Activated CD8-positive, alpha-beta T cell treated with anti-CD3 and anti-CD28 coated beads for 36 hours (primary cell): ENCODE measurements at regions not wholly inside any gene's neighbourhood (a gene's known extent, or its start where the extent isn't known, plus 50 kb on each side); places are given as distances from the start of the nearest gene placed in this dataset.

Experiments
- ATAC-seq: fragments of 200-7000 bp; cut with Tn5 transposase; one replicate; pipeline ENCODE4 v1.10.0; 2021; ENCODE audit warnings: mild to moderate bottlenecking, moderate library complexity
- CTCF ChIA-PET: fragments of 350-600 bp; sonication (Branson Sonifier 250); formaldehyde crosslinking; loops from one replicate; lab custom pipeline; 2021; ENCODE audit warnings: antibody characterized with exemption; lab: Charles Lee
- POLR2A ChIA-PET: fragments of 350-600 bp; sonication (Branson Sonifier 250); formaldehyde crosslinking; loops from one replicate; lab custom pipeline; 2021; ENCODE audit warnings: antibody characterized with exemption; lab: Charles Lee
- DNase-seq: peaks from one replicate; pipeline ENCODE4 v3.0.0-alpha.2; 2020
- H3K27ac Mint-ChIP-seq: one replicate; pipeline ENCODE4 v1.8.0; 2021; ENCODE audit warnings: mild to moderate bottlenecking, mixed read lengths
- H3K27me3 Mint-ChIP-seq: one replicate; pipeline ENCODE4 v1.8.0; 2021; ENCODE audit warnings: mixed read lengths
- H3K36me3 Mint-ChIP-seq: one replicate; pipeline ENCODE4 v1.8.0; 2021; ENCODE audit warnings: low read depth, mixed read lengths
- H3K4me1 Mint-ChIP-seq: one replicate; pipeline ENCODE4 v1.8.0; 2021; ENCODE audit warnings: low read depth, mixed read lengths
- H3K4me3 Mint-ChIP-seq: one replicate; pipeline ENCODE4 v1.8.0; 2021; ENCODE audit warnings: mild to moderate bottlenecking, moderate library complexity, mixed read lengths
- H3K9me3 Mint-ChIP-seq: one replicate; pipeline ENCODE4 v1.8.0; 2021; ENCODE audit warnings: mixed read lengths
- CTCF ChIP-seq: fragments of 200-600 bp; IDR thresholded peaks from one replicate; pipeline ENCODE4 v1.8.0; 2022; ENCODE audit warnings: antibody characterized with exemption, mild to moderate bottlenecking
- intact Hi-C: fragments of 100-400 bp; cut with micrococcal nuclease; formaldehyde crosslinking; loops from one replicate; pipeline ENCODE4 v1.10.0; 2022

- Mint-ChIP-seq H3K36me3 (peaks cover 14% of the 10 kb centered on the region), H3K27ac (peak overlapping the region; percentile 87), H3K4me3 (no peak overlapping the region), H3K27me3 (no peaks in the 10 kb centered on the region), H3K4me1 (peaks cover 79% of the 10 kb centered on the region), H3K9me3 (no peaks in the 10 kb centered on the region)
- ATAC-seq (no peak), DNase-seq (no peak)
- no peak for TF ChIP-seq CTCF
- ChIA-PET CTCF (interaction anchor here (1.1 to 1.3 kb wide), 2 partner anchors 16 to 24 kb away, joined by 3 read pairs; no protein-coding TSS in a partner anchor), POLR2A (no interaction called here)
- intact Hi-C loops = loop anchor here (5.0 to 10.0 kb wide), 2 partner anchors 92 to 280 kb away; no protein-coding TSS in a partner anchor
Observed at GRCh38 chr2:144235050-144235449, 284.9 kb downstream of the ZEB2 start.

DNA sequence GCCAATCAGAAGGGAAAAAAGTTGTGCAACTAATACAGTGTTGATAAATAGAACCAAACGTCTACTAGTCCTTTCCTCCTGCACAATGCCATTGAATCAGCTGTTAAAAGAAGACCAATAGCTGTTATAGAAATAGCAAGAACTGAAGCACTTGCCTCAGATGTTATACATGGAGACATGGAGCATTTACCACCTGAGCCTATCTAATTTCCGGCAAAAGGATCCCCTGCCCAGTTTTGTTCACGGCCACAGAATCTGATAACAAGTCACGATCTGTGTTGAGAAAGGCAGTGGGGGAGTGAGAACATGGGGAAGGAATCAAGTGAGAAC is 285.4 kb downstream of the ZEB2 start:
- ChIA-PET POLR2A (interaction anchor here (0.8 to 1.5 kb wide), 2 partner anchors 19 to 23 kb away, joined by 4 to 5 read pairs; no protein-coding TSS in a partner anchor), CTCF (interaction anchor here (0.9 to 1.3 kb wide), 3 partner anchors 17 to 34 kb away, joined by 3 read pairs; no protein-coding TSS in a partner anchor)
- no peak for TF ChIP-seq CTCF
- DNase-seq (no peak), ATAC-seq (no peak)
- Mint-ChIP-seq H3K27me3 (no peaks in the 10 kb centered on the region), H3K27ac (peak overlapping the region; percentile 87), H3K36me3 (peaks cover 12% of the 10 kb centered on the region), H3K9me3 (no peaks in the 10 kb centered on the region), H3K4me1 (peaks cover 78% of the 10 kb centered on the region), H3K4me3 (peak overlapping the region; percentile 42)
- intact Hi-C loops = loop anchor here (10.0 kb wide), 1 partner anchor 280 kb away; no protein-coding TSS in a partner anchor

- DNase-seq (no peak), ATAC-seq (peak; percentile 66)
- Mint-ChIP-seq H3K36me3 (peaks cover 17% of the 10 kb centered on the region), H3K4me3 (peak overlapping the region; percentile 48), H3K4me1 (peaks cover 83% of the 10 kb centered on the region), H3K9me3 (peaks cover 2% of the 10 kb centered on the region), H3K27ac (peak overlapping the region; percentile 87), H3K27me3 (no peaks in the 10 kb centered on the region)
- ChIA-PET CTCF (interaction anchor here (0.6 to 1.3 kb wide), 4 partner anchors 17 to 97 kb away, joined by 3 read pairs; no protein-coding TSS in a partner anchor), POLR2A (interaction anchor here (0.8 to 1.5 kb wide), 2 partner anchors 19 to 22 kb away, joined by 4 to 5 read pairs; no protein-coding TSS in a partner anchor)
- intact Hi-C loops = loop anchor here (10.0 kb wide), 1 partner anchor 281 kb away; no protein-coding TSS in a partner anchor
- no peak for TF ChIP-seq CTCF
Observed at GRCh38 chr2:144233733-144234541, 286.0 kb downstream of the ZEB2 start.

DNA sequence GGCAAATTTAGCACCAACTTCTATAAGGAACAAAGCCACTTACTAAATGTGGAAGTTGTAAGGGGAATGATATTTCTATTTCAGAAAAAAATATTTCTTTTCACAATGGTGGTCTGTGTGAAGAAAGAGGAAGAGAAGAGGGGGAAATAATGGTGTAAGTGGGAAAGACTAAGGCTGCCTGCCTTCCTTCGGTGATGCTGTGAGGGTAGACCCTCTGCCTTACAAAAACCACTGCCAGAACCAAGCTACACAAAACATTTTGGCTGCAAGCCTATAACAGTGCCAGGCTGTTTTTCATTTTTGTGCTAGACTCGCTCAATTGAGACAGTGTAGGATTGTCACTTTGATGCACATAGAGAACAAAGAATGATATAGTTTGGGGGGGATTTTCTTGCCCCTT is 286.6 kb downstream of the ZEB2 start:
- H3K4me1 Mint-ChIP-seq = peaks cover 77% of the 10 kb centered on the region
- intact Hi-C loops = loop anchor here (10.0 kb wide), 1 partner anchor 281 kb away; no protein-coding TSS in a partner anchor

More for the DNA sequence above, 286.6 kb downstream of the ZEB2 start:
- Mint-ChIP-seq H3K36me3 (peaks cover 17% of the 10 kb centered on the region), H3K4me3 (peak overlapping the region; percentile 48), H3K9me3 (peaks cover 2% of the 10 kb centered on the region), H3K27me3 (no peaks in the 10 kb centered on the region), H3K27ac (peak overlapping the region; percentile 87)
- ChIA-PET POLR2A (interaction anchor here (1.5 kb wide), 1 partner anchor 18 kb away, joined by 5 read pairs; no protein-coding TSS in a partner anchor), CTCF (no interaction called here)
- no peak for DNase-seq
- peak; percentile 25 for ATAC-seq
- TF ChIP-seq CTCF = no peak
